Activated CD4-positive, alpha-beta memory T cell treated with anti-CD3 and anti-CD28 coated beads, Interleukin-2, amount 10 ng/mL, durations not matched to agents 7 days and 5 days (primary cell): ENCODE measurements at regions not wholly inside any gene's neighbourhood (a gene's known extent, or its start where the extent isn't known, plus 50 kb on each side); places are given as distances from the start of the nearest gene placed in this dataset.

Experiments used
- CTCF ChIA-PET: fragments of 350-600 bp; sonication (Branson Sonifier 250); formaldehyde crosslinking; loops from one replicate; lab custom pipeline; 2021; ENCODE audit warnings: antibody characterized with exemption, inconsistent platforms; lab: Charles Lee
- POLR2A ChIA-PET: fragments of 350-600 bp; sonication (Branson Sonifier 250); formaldehyde crosslinking; loops from one replicate; lab custom pipeline; 2021; ENCODE audit warnings: antibody characterized with exemption; lab: Charles Lee
- DNase-seq: peaks from one replicate; pipeline ENCODE4 v3.0.0-alpha.2; 2020
- H3K27ac Mint-ChIP-seq: one replicate; pipeline ENCODE4 v1.8.0; 2021; ENCODE audit warnings: mild to moderate bottlenecking, mixed read lengths
- H3K27me3 Mint-ChIP-seq: one replicate; pipeline ENCODE4 v1.8.0; 2021; ENCODE audit warnings: mixed read lengths
- H3K36me3 Mint-ChIP-seq: one replicate; pipeline ENCODE4 v1.8.0; 2021; ENCODE audit warnings: low read depth, mixed read lengths
- H3K4me1 Mint-ChIP-seq: one replicate; pipeline ENCODE4 v1.8.0; 2021; ENCODE audit warnings: mixed read lengths
- H3K4me3 Mint-ChIP-seq: one replicate; pipeline ENCODE4 v1.8.0; 2021; ENCODE audit warnings: mild to moderate bottlenecking, mixed read lengths
- H3K9me3 Mint-ChIP-seq: one replicate; pipeline ENCODE4 v1.8.0; 2021; ENCODE audit warnings: mixed read lengths

DNA sequence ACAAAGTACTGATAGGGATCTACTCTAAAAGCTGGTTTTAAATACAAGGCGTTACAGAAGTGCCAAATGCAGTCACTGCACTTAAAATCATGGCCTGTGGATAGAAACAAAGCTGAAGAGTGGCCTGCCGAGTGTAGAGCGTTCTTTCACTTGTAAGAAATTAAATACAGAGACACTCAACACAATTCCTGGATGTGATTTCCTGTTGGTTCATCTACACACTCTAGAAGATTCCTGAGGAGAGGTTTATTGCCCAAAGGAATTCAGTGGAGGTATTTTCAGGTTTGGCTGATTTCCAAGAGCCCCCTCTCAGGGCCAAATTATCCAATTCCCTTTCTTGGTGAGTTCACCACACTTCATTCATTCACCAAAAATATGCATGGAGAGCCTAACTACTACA, 200.3 kb upstream of the IL12A start:
- CTCF ChIA-PET, result no interaction called here

DNA sequence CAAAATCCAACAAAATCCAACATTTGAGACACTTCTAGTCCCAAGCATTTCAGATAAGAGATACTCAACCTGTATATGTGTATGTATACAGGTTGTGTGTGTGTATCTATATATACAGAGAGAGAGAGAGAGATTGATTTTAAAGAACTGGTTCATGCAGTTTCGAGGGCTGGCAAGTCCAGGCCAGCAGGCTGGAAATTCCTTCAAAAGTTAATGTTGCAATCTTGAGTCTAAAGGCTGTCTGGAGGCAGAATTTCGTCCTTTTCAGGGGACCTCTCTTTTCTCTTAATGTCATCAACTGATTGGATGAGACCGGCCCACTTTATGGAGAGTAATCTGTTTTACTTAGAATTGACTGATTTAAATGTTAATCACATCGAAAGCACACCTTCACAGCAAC, 199.6 kb upstream of the IL12A start:
- ChIA-PET POLR2A (no interaction called here), CTCF (no interaction called here)
- DNase-seq, result no peak
- Mint-ChIP-seq H3K27me3 (peaks cover 20% of the 10 kb centered on the region), H3K9me3 (no peaks in the 10 kb centered on the region), H3K4me3 (no peak overlapping the region), H3K27ac (no peak overlapping the region), H3K36me3 (no peaks in the 10 kb centered on the region), H3K4me1 (no peaks in the 10 kb centered on the region)

More for the DNA sequence above, 200.3 kb upstream of the IL12A start:
- POLR2A ChIA-PET, result no interaction called here
- no peak overlapping the region for H3K4me3 Mint-ChIP-seq
- no peaks in the 10 kb centered on the region for H3K9me3 Mint-ChIP-seq
- H3K36me3 Mint-ChIP-seq, result no peaks in the 10 kb centered on the region
- no peak for DNase-seq
- no peaks in the 10 kb centered on the region for H3K4me1 Mint-ChIP-seq
- H3K27me3 Mint-ChIP-seq, result peaks cover 20% of the 10 kb centered on the region
- H3K27ac Mint-ChIP-seq, result no peak overlapping the region

DNA sequence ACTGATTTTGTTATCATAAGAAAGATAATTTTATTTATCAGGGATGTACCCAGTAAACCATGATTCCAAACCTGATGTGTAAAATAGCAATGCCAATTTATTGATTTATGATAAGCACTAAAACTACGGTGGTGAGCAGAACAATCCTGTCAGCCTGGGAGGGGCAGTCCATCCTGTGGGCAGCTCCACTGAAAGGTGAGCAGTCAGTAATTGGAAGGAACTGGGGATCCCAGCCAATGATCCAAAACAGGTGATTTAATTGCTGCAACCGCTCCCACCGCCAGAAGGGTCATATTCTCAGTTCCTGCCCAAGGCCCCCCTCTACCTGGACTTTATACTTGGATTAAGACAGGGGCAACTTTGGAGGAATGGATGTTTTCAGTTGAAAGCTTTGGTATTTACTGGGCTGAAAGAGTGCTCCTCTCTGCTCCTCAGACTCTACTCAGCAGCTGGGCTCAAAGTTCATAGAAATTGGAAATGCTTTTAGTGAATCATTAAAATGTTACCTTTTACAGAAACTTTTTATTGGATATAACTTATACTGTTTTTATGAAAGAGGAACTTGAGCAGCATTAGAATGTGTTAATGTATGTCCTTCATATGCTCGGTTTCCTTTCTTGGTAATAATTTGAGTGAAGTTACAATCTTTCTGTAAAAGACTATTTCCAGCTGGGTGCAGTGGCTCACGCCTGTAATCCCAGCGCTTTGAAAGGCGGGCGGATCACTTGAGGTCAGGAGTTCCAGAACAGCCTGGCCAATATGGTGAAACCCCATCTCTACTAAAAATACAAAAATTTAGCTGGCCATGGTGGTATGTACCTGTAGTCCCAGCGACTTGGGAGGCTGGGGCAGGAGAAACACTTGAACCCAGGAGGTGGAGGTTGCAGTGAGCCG, 198.6 kb upstream of the IL12A start:
- Mint-ChIP-seq H3K9me3 (no peaks in the 10 kb centered on the region), H3K36me3 (no peaks in the 10 kb centered on the region), H3K4me1 (no peaks in the 10 kb centered on the region), H3K27me3 (peaks cover 20% of the 10 kb centered on the region), H3K4me3 (no peak overlapping the region), H3K27ac (no peak overlapping the region)
- CTCF ChIA-PET, result no interaction called here
- POLR2A ChIA-PET, result no interaction called here
- no peak for DNase-seq

DNA sequence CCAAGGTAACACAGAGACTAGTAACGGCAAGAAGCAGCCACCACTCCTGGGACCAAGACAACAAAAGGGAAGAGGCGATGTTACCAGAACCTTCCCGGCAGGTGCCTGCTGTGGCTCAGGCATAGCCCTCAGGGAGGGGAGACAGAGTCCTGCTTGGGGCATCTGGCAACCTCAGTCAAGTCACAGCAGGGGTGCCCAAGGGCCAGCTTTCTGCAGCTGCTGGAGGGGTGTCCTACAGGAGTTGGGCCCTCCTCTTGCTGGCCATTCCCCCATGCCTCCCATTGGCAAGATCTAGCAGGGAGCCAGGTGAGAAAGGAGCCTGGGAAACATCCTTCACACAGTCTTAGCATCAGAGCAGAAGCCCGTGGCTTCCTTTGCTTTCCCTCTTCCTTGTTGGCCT, 197.3 kb upstream of the IL12A start:
- no peaks in the 10 kb centered on the region for H3K36me3 Mint-ChIP-seq
- DNase-seq, result no peak
- CTCF ChIA-PET, result no interaction called here
- H3K4me3 Mint-ChIP-seq, result no peak overlapping the region
- no peaks in the 10 kb centered on the region for H3K9me3 Mint-ChIP-seq
- H3K27me3 Mint-ChIP-seq, result peaks cover 18% of the 10 kb centered on the region
- no peaks in the 10 kb centered on the region for H3K4me1 Mint-ChIP-seq
- no peak overlapping the region for H3K27ac Mint-ChIP-seq
- POLR2A ChIA-PET, result no interaction called here

DNA sequence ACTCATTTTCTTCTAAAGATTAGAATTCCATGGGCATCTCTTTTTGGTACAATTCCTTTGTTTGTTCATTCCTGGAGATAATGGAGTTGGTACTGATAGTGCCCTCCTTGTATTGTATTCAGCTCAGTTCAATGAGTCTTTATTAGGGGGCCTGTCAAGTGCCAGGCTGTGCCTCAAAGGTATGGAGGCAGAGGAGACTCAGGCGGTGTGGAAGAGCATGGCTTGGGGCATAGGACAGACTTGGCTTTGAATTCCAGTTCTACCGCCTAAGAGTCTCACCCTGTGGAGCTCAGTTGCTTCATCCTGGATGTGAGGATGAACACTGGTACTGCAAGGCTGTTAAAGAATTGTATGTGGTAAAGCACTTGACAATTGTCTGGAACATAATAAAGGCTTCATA, 196.6 kb upstream of the IL12A start:
- H3K36me3 Mint-ChIP-seq, result no peaks in the 10 kb centered on the region
- DNase-seq, result no peak
- no peaks in the 10 kb centered on the region for H3K9me3 Mint-ChIP-seq
- H3K4me1 Mint-ChIP-seq, result no peaks in the 10 kb centered on the region
- no peak overlapping the region for H3K27ac Mint-ChIP-seq
- POLR2A ChIA-PET, result no interaction called here
- H3K27me3 Mint-ChIP-seq, result peaks cover 15% of the 10 kb centered on the region
- CTCF ChIA-PET, result no interaction called here
- no peak overlapping the region for H3K4me3 Mint-ChIP-seq

DNA sequence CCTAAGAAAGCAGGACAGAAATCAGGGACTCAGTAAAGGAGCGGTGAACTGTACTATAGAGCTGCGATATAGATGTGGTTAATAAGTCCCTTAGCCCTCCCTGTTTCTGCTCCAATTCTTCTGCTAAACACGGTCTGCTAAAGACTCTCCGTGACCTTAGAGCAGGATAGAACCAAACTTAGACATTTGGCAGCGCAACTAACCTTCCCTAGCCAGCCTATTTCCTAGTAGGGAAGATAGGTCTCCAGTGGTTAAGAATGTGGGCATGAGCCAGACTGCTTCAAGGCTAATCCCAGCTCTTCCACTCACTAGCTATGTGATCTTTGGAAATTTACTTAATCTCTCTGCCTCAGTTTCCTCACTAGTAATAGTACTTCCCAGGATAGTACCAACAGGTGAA, 193.6 kb upstream of the IL12A start:
- no peaks in the 10 kb centered on the region for H3K36me3 Mint-ChIP-seq
- H3K27me3 Mint-ChIP-seq, result peaks cover 2% of the 10 kb centered on the region
- CTCF ChIA-PET, result no interaction called here

DNA sequence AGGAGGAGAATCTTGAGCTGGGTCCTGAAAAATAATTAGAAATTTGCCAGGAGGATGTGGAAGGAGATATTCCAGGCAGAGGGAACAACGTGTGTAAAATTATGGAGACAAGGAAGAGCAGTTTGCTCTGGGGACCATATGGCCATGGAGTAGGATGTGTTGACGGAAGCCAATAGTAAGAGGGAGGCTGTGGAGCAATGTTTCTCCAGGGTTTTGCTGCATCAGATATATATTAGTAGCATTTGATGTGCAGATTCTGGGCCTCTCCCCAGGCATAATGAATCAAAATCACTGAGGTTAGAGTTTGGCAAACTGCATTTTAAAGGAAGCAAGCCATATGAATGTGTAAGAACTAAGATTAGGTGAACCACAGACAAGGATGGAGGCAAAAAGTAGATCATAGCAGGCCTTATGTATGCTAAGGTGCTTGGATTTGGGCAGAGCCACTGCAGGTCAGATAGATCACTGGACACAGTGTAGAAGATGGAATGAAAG, 192.9 kb upstream of the IL12A start:
- DNase-seq, result no peak
- no peak overlapping the region for H3K4me3 Mint-ChIP-seq
- H3K27ac Mint-ChIP-seq, result no peak overlapping the region
- CTCF ChIA-PET, result no interaction called here
- no peaks in the 10 kb centered on the region for H3K9me3 Mint-ChIP-seq
- H3K36me3 Mint-ChIP-seq, result no peaks in the 10 kb centered on the region
- no peaks in the 10 kb centered on the region for H3K4me1 Mint-ChIP-seq
- POLR2A ChIA-PET, result no interaction called here
- peaks cover 2% of the 10 kb centered on the region for H3K27me3 Mint-ChIP-seq

More for the DNA sequence above, 193.6 kb upstream of the IL12A start:
- Mint-ChIP-seq H3K4me1 (no peaks in the 10 kb centered on the region), H3K27ac (no peak overlapping the region), H3K9me3 (no peaks in the 10 kb centered on the region), H3K4me3 (no peak overlapping the region)
- DNase-seq, result no peak
- POLR2A ChIA-PET, result no interaction called here

DNA sequence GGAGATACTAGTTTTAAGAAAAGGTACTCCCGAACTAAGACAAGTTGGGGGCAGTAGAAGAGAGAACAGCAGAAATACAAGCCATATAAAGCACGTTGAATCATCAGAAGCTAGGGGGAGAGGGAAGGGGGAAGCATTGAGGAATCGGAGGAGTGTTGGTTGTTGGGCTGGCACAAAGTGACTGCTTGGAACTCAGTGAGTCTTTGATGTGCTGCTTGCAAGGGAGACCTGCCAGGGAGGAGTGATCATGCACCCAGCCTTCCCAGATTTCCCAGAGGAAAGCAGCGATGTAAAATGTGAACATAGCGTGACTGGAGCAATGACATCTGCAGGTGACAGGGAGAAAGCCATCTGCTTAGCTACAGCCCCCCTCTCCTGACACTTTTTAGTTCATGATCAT, 192.4 kb upstream of the IL12A start:
- POLR2A ChIA-PET, result no interaction called here

DNA sequence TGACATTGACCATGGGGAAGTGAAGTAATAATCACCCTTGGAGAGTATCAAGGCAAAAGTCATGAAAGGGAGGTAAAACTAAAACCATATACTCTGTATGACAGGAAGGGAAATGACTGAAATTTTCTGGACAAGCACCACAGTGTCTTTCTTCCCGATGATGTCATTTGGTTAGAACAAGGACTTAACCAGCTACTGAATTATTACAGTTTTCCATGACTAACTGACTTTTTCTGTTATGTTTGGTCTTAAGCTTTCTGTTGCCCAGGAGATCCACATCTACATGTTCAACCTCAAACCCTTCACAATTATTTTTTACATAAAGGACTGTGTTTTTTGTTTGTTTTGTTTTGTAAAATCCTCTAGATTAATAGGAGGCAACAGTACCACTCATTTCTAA, 191.9 kb upstream of the IL12A start:
- no peak overlapping the region for H3K27ac Mint-ChIP-seq
- H3K27me3 Mint-ChIP-seq, result peaks cover 4% of the 10 kb centered on the region
- ChIA-PET POLR2A (no interaction called here), CTCF (no interaction called here)
- H3K36me3 Mint-ChIP-seq, result no peaks in the 10 kb centered on the region
- H3K9me3 Mint-ChIP-seq, result no peaks in the 10 kb centered on the region
- no peaks in the 10 kb centered on the region for H3K4me1 Mint-ChIP-seq
- no peak for DNase-seq
- H3K4me3 Mint-ChIP-seq, result no peak overlapping the region

More for the DNA sequence above, 192.4 kb upstream of the IL12A start:
- DNase-seq, result no peak
- Mint-ChIP-seq H3K4me3 (no peak overlapping the region), H3K4me1 (no peaks in the 10 kb centered on the region), H3K27ac (no peak overlapping the region), H3K9me3 (no peaks in the 10 kb centered on the region), H3K27me3 (peaks cover 4% of the 10 kb centered on the region), H3K36me3 (no peaks in the 10 kb centered on the region)
- CTCF ChIA-PET, result no interaction called here

DNA sequence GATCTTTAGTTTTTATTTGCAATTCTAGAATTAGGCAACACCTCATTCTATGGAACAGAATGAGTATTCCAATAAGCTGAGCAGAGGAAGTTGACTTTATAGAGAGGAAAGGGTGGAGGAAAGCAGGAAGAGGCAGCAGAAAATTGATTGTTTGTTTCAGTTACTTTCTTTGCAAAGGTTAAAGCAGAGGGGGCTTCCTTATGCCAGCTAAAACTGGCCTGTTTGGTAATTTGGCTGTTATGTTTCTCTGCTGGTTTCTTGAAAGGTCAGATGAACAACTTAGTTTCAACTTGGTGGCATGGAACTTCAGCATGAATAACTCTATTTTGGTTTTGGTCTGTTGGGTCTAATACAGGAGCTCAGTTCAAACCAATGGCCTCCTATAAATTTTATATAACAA, 190.9 kb upstream of the IL12A start:
- Mint-ChIP-seq H3K4me1 (no peaks in the 10 kb centered on the region), H3K36me3 (no peaks in the 10 kb centered on the region), H3K27ac (no peak overlapping the region), H3K4me3 (no peak overlapping the region), H3K27me3 (peaks cover 10% of the 10 kb centered on the region), H3K9me3 (no peaks in the 10 kb centered on the region)
- ChIA-PET CTCF (no interaction called here), POLR2A (no interaction called here)
- no peak for DNase-seq

DNA sequence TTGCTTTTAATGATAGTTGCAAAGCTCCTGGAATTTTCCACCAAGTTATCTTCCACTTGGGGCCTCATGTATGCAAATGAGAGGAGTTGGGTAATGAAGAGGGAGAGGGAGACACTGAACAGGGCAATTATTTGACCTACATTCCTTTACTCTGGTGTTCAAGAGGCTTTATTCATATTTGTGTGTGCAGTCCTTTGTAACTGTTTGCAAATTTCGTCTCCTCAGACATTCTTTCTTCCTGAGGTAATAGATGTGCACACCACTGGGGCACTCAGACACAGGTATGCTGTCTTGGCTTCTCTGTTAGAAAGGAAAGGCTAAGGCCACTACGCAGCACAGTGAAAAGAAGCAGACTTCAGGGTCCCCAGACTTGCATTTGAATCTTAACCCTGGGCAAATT, 189.7 kb upstream of the IL12A start:
- Mint-ChIP-seq H3K4me1 (no peaks in the 10 kb centered on the region), H3K9me3 (no peaks in the 10 kb centered on the region), H3K27ac (no peak overlapping the region), H3K36me3 (no peaks in the 10 kb centered on the region), H3K4me3 (no peak overlapping the region), H3K27me3 (peaks cover 18% of the 10 kb centered on the region)
- POLR2A ChIA-PET, result no interaction called here
- CTCF ChIA-PET, result no interaction called here
- no peak for DNase-seq

DNA sequence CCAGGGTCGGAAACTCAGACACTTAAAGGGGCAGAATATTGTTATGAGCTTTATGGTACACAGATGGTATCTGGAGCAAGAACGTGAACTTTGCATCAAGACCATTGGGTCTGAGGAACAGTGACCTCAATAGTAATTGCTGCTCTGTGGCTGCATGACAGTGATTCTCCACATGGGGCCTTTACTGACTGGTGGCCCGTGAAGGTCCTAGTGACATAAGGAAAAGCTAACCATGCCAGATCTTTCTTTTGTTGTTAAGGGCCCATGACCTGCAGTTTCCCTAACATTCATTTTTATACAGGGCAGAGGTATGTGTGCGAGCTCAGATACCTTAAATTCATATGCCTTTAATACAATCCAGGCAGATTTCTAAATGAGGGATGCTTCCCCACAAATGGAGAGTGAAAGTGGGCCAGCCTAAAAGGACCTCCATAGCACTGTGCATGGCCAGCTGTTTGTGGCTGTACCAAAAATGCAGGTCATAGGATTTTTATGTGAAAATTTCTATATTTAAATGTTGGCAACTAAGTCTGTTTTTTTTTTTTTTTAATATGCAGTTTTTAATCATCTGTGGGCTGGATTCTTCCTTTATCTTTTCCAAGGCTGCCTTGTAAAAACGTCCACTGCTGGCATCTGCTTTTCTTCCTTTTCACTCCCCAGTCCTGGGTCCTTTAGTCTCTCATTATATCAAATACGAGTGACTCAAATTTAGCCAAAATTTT, 188.0 kb upstream of the IL12A start:
- Mint-ChIP-seq H3K27ac (no peak overlapping the region), H3K4me3 (no peak overlapping the region), H3K36me3 (no peaks in the 10 kb centered on the region), H3K4me1 (no peaks in the 10 kb centered on the region), H3K9me3 (no peaks in the 10 kb centered on the region), H3K27me3 (peaks cover 18% of the 10 kb centered on the region)
- ChIA-PET POLR2A (no interaction called here), CTCF (interaction anchor here (1.1 kb wide), 1 partner anchor 480 kb away, joined by 3 read pairs; no protein-coding TSS in a partner anchor)
- no peak for DNase-seq

DNA sequence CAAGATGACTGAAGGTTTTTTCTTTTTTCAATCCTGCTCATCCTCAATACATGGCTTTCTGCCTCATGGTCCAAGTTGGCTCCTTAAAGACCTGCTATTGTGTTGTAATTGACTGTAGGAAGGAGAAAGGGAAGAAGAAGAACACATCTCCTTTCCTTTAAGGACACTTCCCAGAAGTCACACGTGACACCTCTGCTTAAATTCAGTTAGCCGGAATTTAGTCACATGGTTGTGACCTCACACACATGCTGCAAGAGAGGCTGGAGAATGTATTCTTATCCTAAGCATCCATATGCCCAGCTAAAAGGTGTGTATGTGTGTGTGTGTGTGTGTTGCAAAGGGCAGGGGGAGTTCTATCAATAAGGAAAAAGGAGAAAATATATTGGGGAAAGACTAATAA, 185.8 kb upstream of the IL12A start:
- Mint-ChIP-seq H3K27ac (no peak overlapping the region), H3K36me3 (no peaks in the 10 kb centered on the region), H3K27me3 (peaks cover 21% of the 10 kb centered on the region), H3K9me3 (no peaks in the 10 kb centered on the region), H3K4me1 (no peaks in the 10 kb centered on the region), H3K4me3 (no peak overlapping the region)
- DNase-seq, result no peak
- ChIA-PET POLR2A (no interaction called here), CTCF (no interaction called here)
